Keratinocyte (primary cell): ENCODE measurements at regions not wholly inside any gene's neighbourhood (a gene's known extent, or its start where the extent isn't known, plus 50 kb on each side); places are given as distances from the start of the nearest gene placed in this dataset.

Experiments used
- EZH2 ChIP-seq: IDR thresholded peaks from one replicate; pipeline ENCODE4 v1.6.1; 2012; ENCODE audit warnings: inconsistent platforms, mild to moderate bottlenecking, low read length, moderate library complexity
- TF ChIP-seq, protein P1 (sequence below), 3 experiments: IDR thresholded peaks in 1 of 3; conservative IDR thresholded peaks in 1 of 3; optimal IDR thresholded peaks in 1 of 3; 2 replicates in 2 of 3; 3 replicates in 1 of 3; pipeline versions ENCODE3 to v1.5.1; 2011; ENCODE audit warnings: low read length in 3 of 3, mild to moderate bottlenecking in 3 of 3, moderate library complexity in 2 of 3, control low read depth in 1 of 3, inconsistent platforms in 1 of 3; ENCODE audit not compliant: insufficient read depth in 2 of 3; ENCODE audit errors: extremely low read depth in 1 of 3

DNA sequence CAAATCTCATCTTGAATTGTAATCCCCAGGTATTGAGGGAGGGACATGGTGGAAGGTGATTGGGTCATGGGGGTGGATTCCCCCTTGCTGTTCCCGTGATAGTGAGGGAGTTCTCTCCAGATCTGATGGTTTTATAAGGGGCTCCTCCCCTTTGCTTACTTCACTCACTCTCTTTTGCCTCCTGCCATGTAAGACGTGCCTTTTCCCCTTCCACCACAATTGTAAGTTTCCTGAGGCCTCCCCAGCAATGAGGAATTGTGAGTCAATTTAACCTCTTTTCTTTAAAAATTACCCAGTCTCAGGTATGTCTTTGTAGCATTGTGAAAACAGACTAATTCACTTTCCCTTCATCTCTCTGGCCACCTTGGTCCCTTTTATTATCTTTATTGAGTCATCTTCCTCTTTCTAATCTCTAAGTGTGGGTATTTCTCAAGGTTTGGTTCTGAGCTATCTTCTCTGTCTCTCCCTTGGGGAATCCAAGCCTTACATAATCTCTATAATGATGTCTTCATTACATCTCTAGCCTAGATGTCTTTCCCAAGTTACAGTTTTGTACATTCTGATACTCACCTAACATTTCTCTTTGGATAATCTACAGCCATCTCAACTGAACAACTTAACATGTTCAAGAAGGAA lies 99.1 kb upstream of the JCAD start:
- TF ChIP-seq, protein P1, sequence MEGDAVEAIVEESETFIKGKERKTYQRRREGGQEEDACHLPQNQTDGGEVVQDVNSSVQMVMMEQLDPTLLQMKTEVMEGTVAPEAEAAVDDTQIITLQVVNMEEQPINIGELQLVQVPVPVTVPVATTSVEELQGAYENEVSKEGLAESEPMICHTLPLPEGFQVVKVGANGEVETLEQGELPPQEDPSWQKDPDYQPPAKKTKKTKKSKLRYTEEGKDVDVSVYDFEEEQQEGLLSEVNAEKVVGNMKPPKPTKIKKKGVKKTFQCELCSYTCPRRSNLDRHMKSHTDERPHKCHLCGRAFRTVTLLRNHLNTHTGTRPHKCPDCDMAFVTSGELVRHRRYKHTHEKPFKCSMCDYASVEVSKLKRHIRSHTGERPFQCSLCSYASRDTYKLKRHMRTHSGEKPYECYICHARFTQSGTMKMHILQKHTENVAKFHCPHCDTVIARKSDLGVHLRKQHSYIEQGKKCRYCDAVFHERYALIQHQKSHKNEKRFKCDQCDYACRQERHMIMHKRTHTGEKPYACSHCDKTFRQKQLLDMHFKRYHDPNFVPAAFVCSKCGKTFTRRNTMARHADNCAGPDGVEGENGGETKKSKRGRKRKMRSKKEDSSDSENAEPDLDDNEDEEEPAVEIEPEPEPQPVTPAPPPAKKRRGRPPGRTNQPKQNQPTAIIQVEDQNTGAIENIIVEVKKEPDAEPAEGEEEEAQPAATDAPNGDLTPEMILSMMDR (optimal IDR thresholded peaks at IDR 0.05 in 1 of 3, IDR thresholded peaks at IDR 0.05 in 1 of 3, conservative IDR thresholded peaks at IDR 0.05 in 1 of 3; ENCODE audit: extremely low read depth in 1 of 3, insufficient read depth in 2 of 3, low read length in 3 of 3), result no peak
- no peak for TF ChIP-seq EZH2
